ENCODE measurements at regions not wholly inside any gene's neighbourhood (a gene's known extent, or its start where the extent isn't known, plus 50 kb on each side); places are given as distances from the start of the nearest gene placed in this dataset.

GRCh38 chr4:104641418-104641817 lies 146.7 kb upstream of the CXXC4 start:
- no peaks in the 10 kb centered on the region for H3K79me2 ChIP-seq (ENCODE audit: insufficient read depth, low read length)
- no peak overlapping the region for H3K4me3 ChIP-seq (ENCODE audit: low read depth, low read length, poor library complexity, severe bottlenecking)
- H3K9ac ChIP-seq (ENCODE audit: low read length), result no peak overlapping the region
- no peaks in the 10 kb centered on the region for H3K27me3 ChIP-seq (ENCODE audit: insufficient read depth, low read length)
- no peaks in the 10 kb centered on the region for H3K9me3 ChIP-seq (ENCODE audit: low read length)
- H3K36me3 ChIP-seq (ENCODE audit: insufficient read depth, low read length), result no peaks in the 10 kb centered on the region
- no peaks in the 10 kb centered on the region for H3F3A ChIP-seq (ENCODE audit: insufficient read depth, low read length)
- no peaks in the 10 kb centered on the region for H3K9me2 ChIP-seq (ENCODE audit: low read depth, low read length)
- no peak overlapping the region for H3K4me2 ChIP-seq (ENCODE audit: low read length)
- no peak overlapping the region for H2AFZ ChIP-seq (ENCODE audit: low read length)
- no peak overlapping the region for H3K27ac ChIP-seq (ENCODE audit: low read depth, low read length, poor library complexity, severe bottlenecking)
- no peaks in the 10 kb centered on the region for H4K20me1 ChIP-seq (ENCODE audit: insufficient read depth, low read length)
- no peaks in the 10 kb centered on the region for H3K4me1 ChIP-seq (ENCODE audit: insufficient read depth, low read length, severe bottlenecking)
- TF ChIP-seq CTCF (IDR thresholded peaks at IDR 0.05; ENCODE audit: low read length) (no peak), EZH2 (IDR thresholded peaks at IDR 0.05; ENCODE audit: borderline replicate concordance, low read length) (no peak)

- Histone ChIP-seq H4K20me1 (ENCODE audit: insufficient read depth, low read length) (no peaks in the 10 kb centered on the region), H3K27me3 (ENCODE audit: insufficient read depth, low read length) (no peaks in the 10 kb centered on the region), H2AFZ (ENCODE audit: low read length) (no peak overlapping the region), H3F3A (ENCODE audit: insufficient read depth, low read length) (no peaks in the 10 kb centered on the region), H3K4me2 (ENCODE audit: low read length) (no peak overlapping the region), H3K9me3 (ENCODE audit: low read length) (no peaks in the 10 kb centered on the region), H3K4me1 (ENCODE audit: insufficient read depth, low read length, severe bottlenecking) (no peaks in the 10 kb centered on the region), H3K9me2 (ENCODE audit: low read depth, low read length) (no peaks in the 10 kb centered on the region), H3K4me3 (ENCODE audit: low read depth, low read length, poor library complexity, severe bottlenecking) (no peak overlapping the region), H3K9ac (ENCODE audit: low read length) (no peak overlapping the region), H3K79me2 (ENCODE audit: insufficient read depth, low read length) (no peaks in the 10 kb centered on the region), H3K36me3 (ENCODE audit: insufficient read depth, low read length) (no peaks in the 10 kb centered on the region), H3K27ac (ENCODE audit: low read depth, low read length, poor library complexity, severe bottlenecking) (no peak overlapping the region)
- no peak for TF ChIP-seq EZH2 (IDR thresholded peaks at IDR 0.05; ENCODE audit: borderline replicate concordance, low read length)
- TF ChIP-seq CTCF (IDR thresholded peaks at IDR 0.05; ENCODE audit: low read length), result no peak
These were observed 147.8 kb upstream of the CXXC4 start for GRCh38 chr4:104642521-104642920.

GRCh38 chr4:104643805-104644204 lies 149.1 kb upstream of the CXXC4 start:
- Histone ChIP-seq H3K79me2 (ENCODE audit: insufficient read depth, low read length) (no peaks in the 10 kb centered on the region), H3K4me1 (ENCODE audit: insufficient read depth, low read length, severe bottlenecking) (no peaks in the 10 kb centered on the region), H3K4me3 (ENCODE audit: low read depth, low read length, poor library complexity, severe bottlenecking) (no peak overlapping the region), H3K9ac (ENCODE audit: low read length) (no peak overlapping the region), H4K20me1 (ENCODE audit: insufficient read depth, low read length) (no peaks in the 10 kb centered on the region), H3K27ac (ENCODE audit: low read depth, low read length, poor library complexity, severe bottlenecking) (no peak overlapping the region), H3K4me2 (ENCODE audit: low read length) (no peak overlapping the region), H3K27me3 (ENCODE audit: insufficient read depth, low read length) (no peaks in the 10 kb centered on the region), H3K36me3 (ENCODE audit: insufficient read depth, low read length) (no peaks in the 10 kb centered on the region), H3K9me2 (ENCODE audit: low read depth, low read length) (no peaks in the 10 kb centered on the region), H3F3A (ENCODE audit: insufficient read depth, low read length) (no peaks in the 10 kb centered on the region), H3K9me3 (ENCODE audit: low read length) (no peaks in the 10 kb centered on the region), H2AFZ (ENCODE audit: low read length) (no peak overlapping the region)
- TF ChIP-seq EZH2 (IDR thresholded peaks at IDR 0.05; ENCODE audit: borderline replicate concordance, low read length) (no peak), CTCF (IDR thresholded peaks at IDR 0.05; ENCODE audit: low read length) (no peak)
